DOHH2 (cell line): ENCODE measurements at regions not wholly inside any gene's neighbourhood (a gene's known extent, or its start where the extent isn't known, plus 50 kb on each side); places are given as distances from the start of the nearest gene placed in this dataset.

ENCODE experiments used
- CTCF ChIP-seq: fragments of 200-600 bp; sonication (generic); IDR thresholded peaks from one replicate; pipeline ENCODE4 v1.5.1; 2014; ENCODE audit warnings: antibody characterized with exemption, mild to moderate bottlenecking, low read depth, low read length; ENCODE audit not compliant: poor library complexity, severe bottlenecking
- EZH2phosphoT487 ChIP-seq: fragments of 200-600 bp; sonication (generic); IDR thresholded peaks from 2 replicates; pipeline ENCODE4 v1.6.1; 2017; ENCODE audit warnings: borderline replicate concordance, mild to moderate bottlenecking, antibody characterized with exemption, low read length, moderate library complexity, mixed read lengths

GRCh38 chr14:30118992-30119640 is 191.5 kb upstream of the PRKD1 start:
- TF ChIP-seq CTCF: no peak
- TF ChIP-seq EZH2phosphoT487: no peak
